ENCODE measurements at regions not wholly inside any gene's neighbourhood (a gene's known extent, or its start where the extent isn't known, plus 50 kb on each side); places are given as distances from the start of the nearest gene placed in this dataset.

DNA sequence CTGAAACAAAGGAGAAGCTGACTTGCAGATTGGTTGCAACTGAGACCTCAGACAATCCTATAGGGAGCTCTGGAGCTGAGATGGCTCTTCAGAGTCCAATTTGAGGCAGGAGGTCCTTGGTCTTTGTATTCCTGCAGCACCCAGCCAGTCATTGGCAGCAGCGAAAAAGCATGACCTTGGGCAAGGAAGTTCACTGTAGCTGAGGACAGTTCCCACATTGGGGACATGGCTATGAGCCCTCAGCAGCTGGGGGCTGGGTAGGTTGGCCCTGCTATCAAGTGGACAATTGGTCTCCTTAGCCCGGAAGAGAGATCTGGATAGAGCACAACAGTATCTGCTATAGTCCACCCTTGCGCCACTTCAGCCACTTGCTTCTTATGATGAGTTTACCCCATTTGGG, 56.9 kb upstream of the ATP6AP2 start (continued):
- TF ChIP-seq ZBTB4 (CRISPR knock-in tag; IDR thresholded peaks at IDR 0.05) (no peak), ZBTB40 (IDR thresholded peaks at IDR 0.05; ENCODE audit: borderline replicate concordance) (no peak), STAT3 (IDR thresholded peaks at IDR 0.05; ENCODE audit: low read depth, low read length) (no peak), YY1 (IDR thresholded peaks at IDR 0.05; ENCODE audit: low read depth, low read length) (no peak), MYB (IDR thresholded peaks at IDR 0.05; ENCODE audit: borderline replicate concordance, low read depth, low read length) (no peak), EGR1 (IDR thresholded peaks at IDR 0.05; ENCODE audit: borderline replicate concordance in 1 of 2, low read depth in 2 of 2, low read length in 2 of 2) (no peak), NFYA (IDR thresholded peaks at IDR 0.05; ENCODE audit: borderline replicate concordance, low read depth, low read length) (no peak), ZBED1 (IDR thresholded peaks at IDR 0.05; ENCODE audit: borderline replicate concordance) (no peak)
